Keratinocyte (primary cell): ENCODE measurements at regions not wholly inside any gene's neighbourhood (a gene's known extent, or its start where the extent isn't known, plus 50 kb on each side); places are given as distances from the start of the nearest gene placed in this dataset.

Experiments used
- CTCF ChIP-seq, 3 experiments: IDR thresholded peaks in 1 of 3; conservative IDR thresholded peaks in 1 of 3; optimal IDR thresholded peaks in 1 of 3; 2 replicates in 2 of 3; 3 replicates in 1 of 3; pipeline versions ENCODE3 to v1.5.1; 2011; ENCODE audit warnings: low read length in 3 of 3, mild to moderate bottlenecking in 3 of 3, moderate library complexity in 2 of 3, control low read depth in 1 of 3, inconsistent platforms in 1 of 3; ENCODE audit not compliant: insufficient read depth in 2 of 3; ENCODE audit errors: extremely low read depth in 1 of 3
- EZH2 ChIP-seq: IDR thresholded peaks from one replicate; pipeline ENCODE4 v1.6.1; 2012; ENCODE audit warnings: inconsistent platforms, mild to moderate bottlenecking, low read length, moderate library complexity

- TF ChIP-seq CTCF (optimal IDR thresholded peaks at IDR 0.05 in 1 of 3, IDR thresholded peaks at IDR 0.05 in 1 of 3, conservative IDR thresholded peaks at IDR 0.05 in 1 of 3; ENCODE audit: extremely low read depth in 1 of 3, insufficient read depth in 2 of 3, low read length in 3 of 3) (no peak), EZH2 (no peak)
Observed at GRCh38 chr18:56282234-56283104, 355.9 kb downstream of the TXNL1 start.
